ENCODE measurements at regions not wholly inside any gene's neighbourhood (a gene's known extent, or its start where the extent isn't known, plus 50 kb on each side); places are given as distances from the start of the nearest gene placed in this dataset.

- Mint-ChIP-seq H3K4me3 (no peak overlapping the region), H3K4me1 (no peaks in the 10 kb centered on the region), H3K9me3 (peaks cover 14 to 25% (median 18%) of the 10 kb centered on the region in 3 donors), H3K27ac (no peak overlapping the region), H3K36me3 (no peaks in the 10 kb centered on the region), H3K27me3 (no peaks in the 10 kb centered on the region)
- H3K27ac ChIP-seq (ENCODE audit: low read length): no peak overlapping the region
- WGBS (ENCODE audit: insufficient coverage): 89% methylated on average over 3 of the region's 5 CpGs
- H3K4me1 ChIP-seq (ENCODE audit: control insufficient read depth in 1 of 2, extremely low read depth in 1 of 2, insufficient read depth in 2 of 2, low read length in 2 of 2): no peaks in the 10 kb centered on the region
- no peaks in the 10 kb centered on the region for H3K27me3 ChIP-seq (replicated peaks in 1 of 2; ENCODE audit: control insufficient read depth in 2 of 2, extremely low read depth in 1 of 2, insufficient read depth in 2 of 2, low read length in 1 of 2)
- H3K36me3 ChIP-seq (ENCODE audit: control insufficient read depth in 2 of 2, extremely low read depth in 1 of 2, insufficient read depth in 1 of 2, low read length in 1 of 2): no peaks in the 10 kb centered on the region
- ChIA-PET POLR2A (no interaction called here), CTCF (no interaction called here)
- H3K9me3 ChIP-seq: no peaks in the 10 kb centered on the region
- ATAC-seq (replicated peaks in 1 of 4): no peak
- no peak overlapping the region for H3K4me3 ChIP-seq (ENCODE audit: control insufficient read depth in 1 of 2, extremely low read depth in 1 of 2, low read length in 1 of 2)
- DNase-seq: no peak
These were observed 143.3 kb upstream of the VSTM2A start for GRCh38 chr7:54398863-54399262.

DNA sequence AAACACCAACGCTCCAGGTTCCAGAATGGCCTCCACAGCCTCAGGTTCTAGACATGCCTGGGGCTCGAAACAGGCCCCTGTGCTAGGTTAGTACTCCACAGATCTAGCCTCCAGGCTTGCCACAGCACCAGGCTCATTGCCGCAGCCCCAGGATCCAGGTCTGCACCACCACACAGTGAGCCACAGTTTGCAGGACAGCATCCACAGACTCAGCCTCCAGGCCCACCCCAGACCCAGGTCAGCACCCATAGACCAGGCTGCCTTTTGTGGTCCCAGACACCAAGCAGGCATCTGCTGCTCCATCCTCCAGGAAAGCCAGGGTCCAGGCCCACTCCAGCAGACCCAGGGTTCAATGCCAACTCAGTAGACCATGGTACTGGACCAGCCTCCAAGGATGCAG, 132.3 kb upstream of the VSTM2A start:
- Histone ChIP-seq H3K4me1 (ENCODE audit: control insufficient read depth in 1 of 2, extremely low read depth in 1 of 2, insufficient read depth in 2 of 2, low read length in 2 of 2) (no peaks in the 10 kb centered on the region), H3K36me3 (ENCODE audit: control insufficient read depth in 2 of 2, extremely low read depth in 1 of 2, insufficient read depth in 1 of 2, low read length in 1 of 2) (no peaks in the 10 kb centered on the region), H3K9me3 (no peaks in the 10 kb centered on the region), H3K27me3 (replicated peaks in 1 of 2; ENCODE audit: control insufficient read depth in 2 of 2, extremely low read depth in 1 of 2, insufficient read depth in 2 of 2, low read length in 1 of 2) (no peaks in the 10 kb centered on the region), H3K27ac (ENCODE audit: low read length) (no peak overlapping the region), H3K4me3 (ENCODE audit: control insufficient read depth in 1 of 2, extremely low read depth in 1 of 2, low read length in 1 of 2) (no peak overlapping the region)
- H3K27me3 Mint-ChIP-seq: no peaks in the 10 kb centered on the region
- no peak overlapping the region for H3K27ac Mint-ChIP-seq
- DNase-seq (no peak), ATAC-seq (replicated peaks in 1 of 4) (no peak)
- CTCF ChIA-PET: no interaction called here
- POLR2A ChIA-PET: no interaction called here
- no peaks in the 10 kb centered on the region for H3K36me3 Mint-ChIP-seq
- H3K4me3 Mint-ChIP-seq: no peak overlapping the region
- peaks cover 12 to 37% (median 30%) of the 10 kb centered on the region in 3 donors for H3K9me3 Mint-ChIP-seq
- H3K4me1 Mint-ChIP-seq: no peaks in the 10 kb centered on the region
- WGBS (ENCODE audit: insufficient coverage): 29% methylated on average over 2 of the region's 3 CpGs

DNA sequence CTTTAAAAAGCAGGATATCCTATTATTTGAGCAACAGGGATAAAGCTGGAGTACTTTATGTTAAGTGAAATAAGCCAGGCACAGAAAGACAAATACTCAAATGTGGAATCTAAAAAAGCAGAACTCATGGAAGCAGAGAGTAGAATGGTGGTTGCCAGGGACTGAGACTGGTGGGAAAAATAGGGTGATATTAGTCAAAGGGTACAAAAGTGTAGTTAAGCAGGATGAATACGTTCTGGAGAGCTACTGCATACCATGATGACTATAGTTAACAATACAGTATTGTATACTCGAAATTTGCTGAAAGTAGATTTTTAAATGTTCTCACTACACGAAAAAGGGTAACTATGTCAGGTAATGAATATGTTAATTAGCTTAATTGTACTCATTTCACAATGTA, 125.5 kb upstream of the VSTM2A start:
- Mint-ChIP-seq H3K27ac (no peak overlapping the region), H3K4me1 (no peaks in the 10 kb centered on the region), H3K36me3 (no peaks in the 10 kb centered on the region), H3K9me3 (peaks cover 10 to 26% (median 18%) of the 10 kb centered on the region in 3 donors), H3K27me3 (no peaks in the 10 kb centered on the region), H3K4me3 (no peak overlapping the region)
- H3K4me1 ChIP-seq (ENCODE audit: control insufficient read depth in 1 of 2, extremely low read depth in 1 of 2, insufficient read depth in 2 of 2, low read length in 2 of 2): no peaks in the 10 kb centered on the region
- no peak overlapping the region for H3K27ac ChIP-seq (ENCODE audit: low read length)
- no peak overlapping the region for H3K4me3 ChIP-seq (ENCODE audit: control insufficient read depth in 1 of 2, extremely low read depth in 1 of 2, low read length in 1 of 2)
- WGBS (ENCODE audit: insufficient coverage): no CpG with 5 or more reads among the region's 3 CpGs
- ChIA-PET POLR2A (no interaction called here), CTCF (no interaction called here)
- H3K9me3 ChIP-seq: no peaks in the 10 kb centered on the region
- no peak for ATAC-seq (replicated peaks in 1 of 4)
- no peaks in the 10 kb centered on the region for H3K27me3 ChIP-seq (replicated peaks in 1 of 2; ENCODE audit: control insufficient read depth in 2 of 2, extremely low read depth in 1 of 2, insufficient read depth in 2 of 2, low read length in 1 of 2)
- no peak for DNase-seq
- no peaks in the 10 kb centered on the region for H3K36me3 ChIP-seq (ENCODE audit: control insufficient read depth in 2 of 2, extremely low read depth in 1 of 2, insufficient read depth in 1 of 2, low read length in 1 of 2)

GRCh38 chr7:54419209-54419608, 123.0 kb upstream of the VSTM2A start:
- H3K9me3 ChIP-seq: no peaks in the 10 kb centered on the region
- ATAC-seq (replicated peaks in 1 of 4): no peak
- peaks cover 7 to 18% (median 10%) of the 10 kb centered on the region in 3 donors for H3K9me3 Mint-ChIP-seq
- no peaks in the 10 kb centered on the region for H3K36me3 Mint-ChIP-seq
- no peaks in the 10 kb centered on the region for H3K27me3 Mint-ChIP-seq
- ChIA-PET POLR2A (no interaction called here), CTCF (no interaction called here)
- H3K4me1 ChIP-seq (ENCODE audit: control insufficient read depth in 1 of 2, extremely low read depth in 1 of 2, insufficient read depth in 2 of 2, low read length in 2 of 2): no peaks in the 10 kb centered on the region
- H3K27ac Mint-ChIP-seq: no peak overlapping the region
- H3K36me3 ChIP-seq (ENCODE audit: control insufficient read depth in 2 of 2, extremely low read depth in 1 of 2, insufficient read depth in 1 of 2, low read length in 1 of 2): no peaks in the 10 kb centered on the region
- no peaks in the 10 kb centered on the region for H3K27me3 ChIP-seq (replicated peaks in 1 of 2; ENCODE audit: control insufficient read depth in 2 of 2, extremely low read depth in 1 of 2, insufficient read depth in 2 of 2, low read length in 1 of 2)
- no peak overlapping the region for H3K4me3 Mint-ChIP-seq
- 89% methylated on average over 15 of the region's 15 CpGs for WGBS (ENCODE audit: insufficient coverage)
- H3K4me1 Mint-ChIP-seq: no peaks in the 10 kb centered on the region
- no peak overlapping the region for H3K27ac ChIP-seq (ENCODE audit: low read length)
- no peak for DNase-seq
- H3K4me3 ChIP-seq (ENCODE audit: control insufficient read depth in 1 of 2, extremely low read depth in 1 of 2, low read length in 1 of 2): no peak overlapping the region

- H3K36me3 ChIP-seq (ENCODE audit: control insufficient read depth in 2 of 2, extremely low read depth in 1 of 2, insufficient read depth in 1 of 2, low read length in 1 of 2): no peaks in the 10 kb centered on the region
- H3K27ac Mint-ChIP-seq: no peak overlapping the region
- CTCF ChIA-PET: no interaction called here
- H3K9me3 ChIP-seq: peaks cover 3% of the 10 kb centered on the region
- no peak overlapping the region for H3K4me3 ChIP-seq (ENCODE audit: control insufficient read depth in 1 of 2, extremely low read depth in 1 of 2, low read length in 1 of 2)
- H3K27me3 ChIP-seq (replicated peaks in 1 of 2; ENCODE audit: control insufficient read depth in 2 of 2, extremely low read depth in 1 of 2, insufficient read depth in 2 of 2, low read length in 1 of 2): no peaks in the 10 kb centered on the region
- no peak overlapping the region for H3K4me3 Mint-ChIP-seq
- H3K4me1 Mint-ChIP-seq: no peaks in the 10 kb centered on the region
- POLR2A ChIA-PET: no interaction called here
- no peaks in the 10 kb centered on the region for H3K27me3 Mint-ChIP-seq
- no peak for ATAC-seq (replicated peaks in 1 of 4)
- no peak for DNase-seq
- WGBS (ENCODE audit: insufficient coverage): 67% methylated on average over 1 of the region's 2 CpGs
- H3K27ac ChIP-seq (ENCODE audit: low read length): no peak overlapping the region
- H3K4me1 ChIP-seq (ENCODE audit: control insufficient read depth in 1 of 2, extremely low read depth in 1 of 2, insufficient read depth in 2 of 2, low read length in 2 of 2): no peaks in the 10 kb centered on the region
- no peaks in the 10 kb centered on the region for H3K36me3 Mint-ChIP-seq
- H3K9me3 Mint-ChIP-seq: peaks cover 15 to 27% (median 15%) of the 10 kb centered on the region in 3 donors
These were observed 115.8 kb upstream of the VSTM2A start for GRCh38 chr7:54426406-54426805.

DNA sequence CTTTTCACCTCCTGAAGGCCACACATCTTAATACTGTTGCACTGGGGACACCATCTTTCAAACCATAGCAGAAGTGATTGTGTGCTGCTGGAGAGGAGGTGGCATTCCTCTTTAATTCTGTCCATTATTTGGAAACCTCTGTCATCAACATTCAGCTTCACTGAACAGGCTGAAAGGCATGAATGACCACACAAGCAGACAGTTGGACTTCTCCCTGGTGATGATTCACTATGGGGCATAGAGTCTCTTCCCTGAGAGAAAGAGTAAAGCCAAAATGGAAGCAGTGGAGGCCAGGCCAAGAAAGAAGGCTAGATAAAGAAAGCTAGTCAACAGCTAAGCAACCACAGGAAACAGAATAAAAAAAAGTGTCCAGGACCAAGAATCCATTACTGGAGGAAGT, 113.1 kb upstream of the VSTM2A start:
- no peak overlapping the region for H3K4me3 Mint-ChIP-seq

GRCh38 chr7:54439391-54439790, 102.8 kb upstream of the VSTM2A start:
- Mint-ChIP-seq H3K36me3 (no peaks in the 10 kb centered on the region), H3K9me3 (peaks cover 19 to 40% (median 30%) of the 10 kb centered on the region in 3 donors), H3K27me3 (no peaks in the 10 kb centered on the region), H3K27ac (no peak overlapping the region), H3K4me1 (no peaks in the 10 kb centered on the region), H3K4me3 (no peak overlapping the region)
- CTCF ChIA-PET: no interaction called here
- H3K4me3 ChIP-seq (ENCODE audit: control insufficient read depth in 1 of 2, extremely low read depth in 1 of 2, low read length in 1 of 2): no peak overlapping the region
- H3K27ac ChIP-seq (ENCODE audit: low read length): no peak overlapping the region
- H3K4me1 ChIP-seq (ENCODE audit: control insufficient read depth in 1 of 2, extremely low read depth in 1 of 2, insufficient read depth in 2 of 2, low read length in 2 of 2): no peaks in the 10 kb centered on the region
- 75% methylated on average over 4 of the region's 5 CpGs for WGBS (ENCODE audit: insufficient coverage)
- no peaks in the 10 kb centered on the region for H3K36me3 ChIP-seq (ENCODE audit: control insufficient read depth in 2 of 2, extremely low read depth in 1 of 2, insufficient read depth in 1 of 2, low read length in 1 of 2)
- DNase-seq: no peak
- H3K9me3 ChIP-seq: no peaks in the 10 kb centered on the region
- ATAC-seq (replicated peaks in 1 of 4): no peak
- no peaks in the 10 kb centered on the region for H3K27me3 ChIP-seq (replicated peaks in 1 of 2; ENCODE audit: control insufficient read depth in 2 of 2, extremely low read depth in 1 of 2, insufficient read depth in 2 of 2, low read length in 1 of 2)
- POLR2A ChIA-PET: no interaction called here

More for the DNA sequence above, 113.1 kb upstream of the VSTM2A start:
- no peak overlapping the region for H3K27ac ChIP-seq (ENCODE audit: low read length)
- Mint-ChIP-seq H3K27me3 (no peaks in the 10 kb centered on the region), H3K36me3 (no peaks in the 10 kb centered on the region), H3K4me1 (no peaks in the 10 kb centered on the region), H3K27ac (no peak overlapping the region), H3K9me3 (peaks cover 19 to 30% (median 23%) of the 10 kb centered on the region in 3 donors)
- no peak for ATAC-seq (replicated peaks in 1 of 4)
- H3K36me3 ChIP-seq (ENCODE audit: control insufficient read depth in 2 of 2, extremely low read depth in 1 of 2, insufficient read depth in 1 of 2, low read length in 1 of 2): no peaks in the 10 kb centered on the region
- no peak overlapping the region for H3K4me3 ChIP-seq (ENCODE audit: control insufficient read depth in 1 of 2, extremely low read depth in 1 of 2, low read length in 1 of 2)
- H3K27me3 ChIP-seq (replicated peaks in 1 of 2; ENCODE audit: control insufficient read depth in 2 of 2, extremely low read depth in 1 of 2, insufficient read depth in 2 of 2, low read length in 1 of 2): no peaks in the 10 kb centered on the region
- no peaks in the 10 kb centered on the region for H3K4me1 ChIP-seq (ENCODE audit: control insufficient read depth in 1 of 2, extremely low read depth in 1 of 2, insufficient read depth in 2 of 2, low read length in 2 of 2)
- ChIA-PET POLR2A (no interaction called here), CTCF (no interaction called here)
- H3K9me3 ChIP-seq: peaks cover 3% of the 10 kb centered on the region
- DNase-seq: no peak

Data from T-cell (primary cell).